NCI-H2171 (cell line): ENCODE measurements at regions not wholly inside any gene's neighbourhood (a gene's known extent, or its start where the extent isn't known, plus 50 kb on each side); places are given as distances from the start of the nearest gene placed in this dataset.

Source experiments
- DNase-seq: peaks from one replicate; lab custom pipeline; 2025; lab: John Stamatoyannopoulos, UW

DNA sequence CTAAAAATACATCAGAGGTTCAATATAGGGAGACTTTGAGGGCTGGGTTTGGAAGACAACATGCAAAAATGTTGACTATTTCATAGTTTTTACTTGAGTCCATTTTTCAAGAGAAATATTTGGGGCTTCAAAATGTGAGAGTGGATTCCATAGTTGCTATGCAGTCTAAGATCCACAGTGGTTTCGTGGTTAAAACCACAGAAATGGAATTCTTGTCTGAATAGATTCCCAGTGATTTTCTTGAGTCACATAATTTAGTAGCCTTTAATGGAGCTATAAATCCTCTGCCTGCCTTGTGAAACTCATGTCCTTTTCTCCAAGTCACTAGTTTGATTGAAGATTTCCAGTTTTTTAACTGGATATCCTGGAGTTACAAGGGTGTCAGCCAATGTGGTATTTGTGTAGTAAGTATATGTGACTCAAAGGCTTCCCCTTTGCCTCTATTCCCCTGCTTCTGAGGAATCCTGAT is 94.7 kb upstream of the RBMS3 start:
- no peak for DNase-seq

DNA sequence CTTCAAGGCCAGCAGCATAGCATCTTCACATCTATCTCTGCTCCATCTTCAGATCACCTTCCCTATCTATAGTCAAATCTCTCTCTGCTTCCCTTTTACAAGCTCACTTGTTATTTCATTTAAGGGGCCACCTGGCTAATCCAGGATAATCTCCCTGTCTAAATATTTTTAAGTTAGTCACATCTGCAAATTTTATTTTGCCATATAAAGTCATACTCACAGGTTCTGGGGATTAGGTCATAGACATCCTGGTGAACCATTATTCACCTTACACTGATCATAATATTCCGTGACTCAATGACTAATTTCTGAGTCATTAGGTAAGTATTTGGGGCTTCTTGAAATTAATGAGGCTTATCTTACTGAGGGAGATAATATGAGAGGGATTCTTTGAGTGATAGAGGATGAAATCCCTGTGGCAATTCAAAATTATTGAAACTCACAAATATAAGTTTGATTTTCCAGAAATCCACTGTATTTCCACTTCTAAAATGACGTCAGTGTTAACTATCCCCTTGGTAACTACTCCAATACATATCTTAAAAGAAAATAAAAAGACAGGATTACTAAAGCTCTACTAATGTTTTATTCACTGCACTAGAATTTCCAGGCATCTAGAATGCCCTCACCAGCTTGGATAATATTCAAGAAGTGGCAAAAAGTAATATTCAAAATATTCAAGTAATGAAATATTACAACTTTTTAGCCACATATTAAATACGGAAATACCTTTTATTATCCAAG is 93.7 kb upstream of the RBMS3 start:
- DNase-seq: no peak

DNA sequence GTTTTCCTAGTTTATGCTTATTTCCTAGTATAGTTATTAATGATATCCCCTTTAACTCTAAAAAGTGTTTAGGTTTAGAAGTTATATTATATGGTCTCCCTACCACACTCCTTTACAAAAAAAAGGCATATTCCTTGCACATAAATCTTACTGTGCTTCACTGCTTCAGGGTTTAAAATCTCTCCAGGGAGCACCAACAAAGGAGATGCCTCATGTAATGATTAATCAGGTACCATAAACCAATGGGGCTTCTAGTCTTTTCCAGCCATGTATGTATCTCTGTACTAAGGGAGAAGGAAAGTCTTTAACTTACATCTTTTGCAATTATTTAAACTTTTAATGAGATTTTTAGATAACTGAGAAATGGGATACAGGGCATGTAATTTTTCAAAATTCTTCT is 91.5 kb upstream of the RBMS3 start:
- DNase-seq: no peak

DNA sequence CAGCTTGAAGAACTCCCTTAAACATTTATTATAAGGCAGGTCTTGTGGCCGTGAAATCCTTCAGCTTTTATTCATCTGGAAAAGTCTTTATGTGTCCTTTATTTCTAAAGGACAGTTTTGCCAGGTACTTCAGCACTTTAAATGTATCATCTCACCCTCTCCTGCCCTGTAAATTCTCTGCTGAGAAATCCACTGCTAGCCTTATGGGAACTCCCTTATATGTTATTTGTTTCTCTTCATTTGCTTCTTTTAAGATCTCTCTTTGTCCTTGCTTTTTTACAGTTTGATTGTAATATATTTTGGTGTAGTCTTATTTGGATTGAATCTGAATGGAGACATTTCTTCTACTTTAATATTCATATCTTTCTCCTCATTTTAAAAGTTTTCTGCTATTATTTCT is 86.7 kb upstream of the RBMS3 start:
- no peak for DNase-seq

DNA sequence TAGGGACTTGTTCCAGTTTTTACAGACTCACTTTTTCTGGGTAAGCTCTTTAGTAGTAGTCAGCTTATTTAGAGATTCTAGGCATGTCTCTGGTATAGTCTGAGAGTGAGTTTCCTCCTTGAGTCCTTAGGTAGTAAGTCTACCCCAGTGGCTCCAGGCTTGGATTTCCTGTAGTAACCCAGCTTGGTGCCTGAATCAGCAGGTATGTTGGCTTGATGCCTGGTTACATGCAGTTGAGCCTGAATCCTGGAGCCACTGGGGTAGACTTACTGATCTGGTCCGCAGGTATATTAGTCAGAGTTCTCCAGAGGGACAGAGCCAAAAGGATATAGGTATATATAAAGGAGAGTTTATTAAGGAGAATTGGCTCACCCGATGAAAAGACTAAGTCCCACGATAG is 85.8 kb upstream of the RBMS3 start:
- DNase-seq: no peak

DNA sequence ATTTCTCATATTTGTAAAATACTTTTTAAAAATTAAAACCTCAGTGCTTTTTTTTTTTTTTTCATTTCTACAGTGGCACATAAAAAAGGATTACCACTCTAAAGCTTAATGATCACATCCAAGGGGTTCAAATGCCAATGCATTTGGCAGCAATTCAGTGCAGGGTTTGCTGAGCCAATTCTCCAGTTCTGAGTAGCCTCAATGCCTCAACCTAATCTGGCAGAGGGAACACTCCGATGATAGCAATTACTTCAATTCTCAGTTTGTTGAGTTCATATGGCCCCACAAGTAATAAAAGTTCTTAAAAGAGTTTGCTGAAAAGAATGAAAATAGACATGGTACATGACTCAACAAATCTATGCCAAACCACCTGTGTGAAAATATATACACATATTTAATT is 79.3 kb upstream of the RBMS3 start:
- DNase-seq: no peak

DNA sequence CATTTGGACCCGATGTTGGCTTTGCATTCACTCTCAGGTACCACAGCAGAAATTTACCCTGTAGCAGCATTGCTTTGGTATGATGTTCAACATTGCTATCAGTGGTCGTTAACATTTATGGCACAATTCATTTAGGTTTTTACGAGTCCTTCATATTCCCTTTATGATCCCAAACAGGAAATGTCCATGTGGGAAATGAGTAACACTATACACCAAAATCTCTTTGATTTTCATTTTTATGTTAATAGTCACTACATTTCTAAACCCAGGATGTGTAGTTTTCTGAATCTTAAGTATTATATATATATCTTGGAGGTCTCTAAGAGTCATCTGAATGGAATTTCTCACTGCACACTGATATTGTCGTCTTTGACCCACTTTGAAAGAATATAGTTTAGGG is 78.5 kb upstream of the RBMS3 start:
- DNase-seq: no peak

DNA sequence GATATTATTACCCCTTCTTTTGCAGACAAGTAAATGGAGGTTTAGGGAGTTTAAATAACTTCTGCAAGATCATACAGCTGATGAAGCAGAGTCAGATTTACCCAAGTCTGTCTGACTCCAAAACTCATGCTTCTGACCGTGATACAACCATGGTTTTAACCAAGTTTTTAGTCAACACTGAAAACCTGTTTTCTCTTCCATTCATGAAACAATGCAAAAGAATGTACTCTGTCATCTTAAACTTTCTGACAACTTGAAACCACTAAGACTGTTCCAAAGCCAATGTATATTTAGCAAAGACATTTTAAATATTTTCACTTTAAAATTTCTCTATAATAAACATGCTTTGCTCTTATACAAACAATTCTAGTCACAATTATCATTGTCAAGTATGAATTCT is 77.0 kb upstream of the RBMS3 start:
- DNase-seq: no peak

DNA sequence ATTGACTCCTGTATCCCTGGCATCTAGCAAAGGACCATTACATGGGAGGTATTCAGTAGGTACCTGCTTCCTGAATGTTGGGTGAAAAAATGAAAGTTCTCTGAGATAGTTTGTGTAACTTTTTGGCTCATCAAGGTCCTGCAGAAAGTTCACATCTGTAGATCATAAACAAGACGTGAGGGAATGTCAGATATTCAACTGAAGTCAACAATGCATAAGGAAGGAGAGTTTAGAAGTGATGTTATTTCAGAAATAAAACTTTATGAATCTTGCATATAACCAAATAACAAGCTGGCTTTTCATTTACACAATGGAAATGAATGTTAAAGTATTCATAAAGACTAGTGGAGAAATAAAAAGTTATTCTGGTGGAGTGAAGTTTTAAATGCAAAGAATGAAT is 73.4 kb upstream of the RBMS3 start:
- DNase-seq: no peak

DNA sequence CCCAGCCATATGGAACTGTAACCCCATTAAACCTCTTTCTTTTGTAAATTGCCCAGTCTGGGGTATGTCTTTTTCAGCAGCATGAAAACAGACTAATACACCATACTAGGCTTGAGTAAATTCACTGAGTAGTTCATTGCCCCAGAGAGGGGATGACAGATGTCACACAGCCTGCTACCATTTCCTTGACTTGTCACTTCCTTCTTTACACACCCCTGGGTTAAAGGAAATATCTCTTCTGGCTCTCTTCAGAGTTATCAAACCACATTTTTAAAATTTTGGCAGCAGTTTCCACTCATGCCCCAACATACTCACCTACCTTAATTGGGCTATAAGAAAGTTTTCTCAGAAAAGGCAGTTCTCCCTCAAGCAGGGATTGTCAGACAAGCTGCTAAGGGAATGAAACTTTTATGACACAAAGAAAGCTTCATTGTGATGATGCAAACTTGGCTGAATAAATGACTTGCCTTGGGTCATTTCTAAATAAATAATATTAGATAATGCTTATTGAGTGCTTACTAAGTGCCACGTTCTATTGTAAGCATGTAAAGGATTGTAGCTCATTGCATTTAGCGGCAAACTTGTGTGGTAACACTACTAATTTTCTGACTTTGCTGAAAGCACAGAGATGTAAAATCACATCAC is 68.0 kb upstream of the RBMS3 start:
- no peak for DNase-seq

DNA sequence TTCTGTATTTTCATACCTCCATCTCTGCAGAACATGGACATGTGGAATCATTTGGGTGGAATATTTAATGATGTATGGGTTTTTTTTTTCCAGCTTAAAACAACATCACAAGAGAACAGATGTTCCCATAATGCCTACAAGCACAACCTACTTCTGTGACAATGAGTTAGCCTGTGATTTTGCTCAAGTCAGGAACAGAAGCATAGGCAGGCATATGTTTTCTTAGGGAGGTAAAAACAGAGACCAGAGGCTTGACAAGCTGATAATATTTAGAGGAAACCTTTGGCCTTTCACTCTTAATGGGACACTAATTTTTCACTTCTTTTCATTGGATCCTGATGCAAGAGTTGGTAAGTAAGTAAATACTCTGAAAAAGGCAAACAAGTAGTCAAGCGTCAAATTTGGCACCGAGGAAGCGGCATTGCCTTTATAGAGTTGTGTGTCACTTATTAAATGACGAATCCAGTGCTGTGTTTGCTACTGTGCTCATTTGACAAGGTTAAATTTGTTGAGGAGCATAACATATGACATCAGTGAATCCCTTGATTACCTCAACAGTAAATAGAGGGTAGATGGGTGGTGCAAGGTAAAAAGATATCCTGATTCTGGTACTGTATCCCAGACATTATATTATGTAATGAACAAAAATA is 66.7 kb upstream of the RBMS3 start:
- DNase-seq: peak; percentile 58

DNA sequence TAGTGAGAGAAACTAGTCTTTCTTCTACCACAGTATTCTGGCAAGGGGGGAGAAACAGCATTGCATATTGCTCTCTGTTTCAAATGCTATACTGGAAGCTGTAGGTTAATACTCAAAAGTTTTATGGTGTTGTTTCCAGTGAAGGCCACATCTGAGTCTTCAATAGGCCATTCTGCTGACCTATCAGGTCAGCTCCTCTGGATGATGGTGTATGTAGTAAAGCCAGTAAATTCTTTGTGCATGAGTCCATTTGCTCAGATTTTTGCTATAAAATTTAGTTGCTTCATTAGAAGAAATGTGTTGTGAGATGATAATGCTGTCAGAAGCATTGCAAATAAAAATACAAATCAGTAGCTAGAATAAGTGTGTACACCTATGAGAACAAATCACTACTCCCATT is 64.9 kb upstream of the RBMS3 start:
- DNase-seq: no peak

DNA sequence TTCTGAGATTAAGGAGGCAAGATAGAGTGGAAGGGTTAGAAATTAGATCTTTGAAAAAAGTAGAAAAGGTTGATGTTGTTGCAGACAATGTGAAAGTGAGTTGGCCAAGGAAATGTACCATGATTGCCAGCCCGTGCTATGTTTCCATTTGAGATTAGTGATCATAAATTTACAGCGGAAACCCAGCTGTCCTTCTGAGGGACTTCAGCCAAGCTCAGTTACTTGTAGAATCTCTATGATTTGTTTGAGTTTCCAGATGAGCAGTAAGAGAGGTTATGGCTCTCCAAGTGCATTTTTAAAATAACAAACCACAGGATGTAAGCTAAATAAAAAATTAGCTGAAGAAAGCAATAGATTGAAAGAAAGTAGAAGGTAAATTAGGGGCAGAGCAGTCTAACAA is 54.2 kb upstream of the RBMS3 start:
- DNase-seq: no peak

DNA sequence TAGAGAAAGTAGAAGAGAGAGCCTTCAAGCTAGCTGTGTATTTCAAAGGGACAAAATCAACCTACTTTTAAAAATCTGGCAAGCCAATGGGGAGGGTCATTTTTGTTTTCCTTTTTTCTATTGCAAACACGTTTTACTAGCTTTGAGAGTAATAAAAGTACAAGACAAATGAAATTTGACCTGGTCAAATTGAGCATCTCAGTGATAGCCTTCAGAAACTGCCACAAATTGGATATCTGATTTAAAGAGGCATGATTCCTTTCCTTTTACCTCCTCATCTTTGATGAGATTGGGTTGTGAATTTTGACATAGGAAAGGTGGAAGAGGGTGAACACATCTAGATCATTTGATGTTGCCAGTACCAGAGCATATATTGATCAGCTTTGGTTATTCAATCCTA is 53.6 kb upstream of the RBMS3 start:
- DNase-seq: no peak
